Gastroesophageal sphincter (tissue), 4 donors: ENCODE measurements at regions not wholly inside any gene's neighbourhood (a gene's known extent, or its start where the extent isn't known, plus 50 kb on each side); places are given as distances from the start of the nearest gene placed in this dataset.

Source experiments
- ATAC-seq: fragments of 150-250 bp; one replicate; pipeline ENCODE4 v1.9.1; 2016; ENCODE audit warnings: mild to moderate bottlenecking, moderate library complexity
- H3K27ac ChIP-seq, 4 donors: fragments of 200-600 bp; sonication (generic) in 3 of 4; 1 replicate in 3 of 4; 2 replicates in 1 of 4; pipeline ENCODE4 v1.5.1; 2016 to 2019
- H3K27me3 ChIP-seq: fragments of 200-600 bp; sonication (generic); one replicate; pipeline ENCODE4 v1.5.1; 2019
- H3K36me3 ChIP-seq, 2 donors: fragments of 200-600 bp; sonication (generic); one replicate each; pipeline ENCODE4 v1.5.1; 2019; ENCODE audit warnings: control low read depth in 1 of 2
- H3K4me1 ChIP-seq, 3 donors: fragments of 200-600 bp; sonication (generic); 1 replicate in 2 of 3; 2 replicates in 1 of 3; pipeline ENCODE4 v1.5.1; 2016 to 2019; ENCODE audit warnings: control low read depth in 2 of 3
- H3K4me3 ChIP-seq, 2 donors: fragments of 200-600 bp; sonication (generic); one replicate each; pipeline ENCODE4 v1.5.1; 2019; ENCODE audit warnings: mild to moderate bottlenecking in 1 of 2, moderate library complexity in 1 of 2
- H3K9me3 ChIP-seq, 3 donors: fragments of 200-600 bp; sonication (generic); one replicate each; pipeline ENCODE4 v1.5.1; 2017 to 2019; ENCODE audit warnings: control low read depth in 2 of 3
- CTCF ChIP-seq, 4 experiments: fragments of 200-600 bp in 2 of 4; fragments of 450-650 bp in 2 of 4; sonication (generic) in 1 of 4; IDR thresholded peaks; one replicate each; pipeline ENCODE4 v1.5.1; 2017 to 2019; ENCODE audit warnings: antibody characterized with exemption in 4 of 4, mild to moderate bottlenecking in 2 of 4, moderate library complexity in 2 of 4
- EP300 ChIP-seq: sonication (generic); formaldehyde crosslinking; IDR thresholded peaks from one replicate; pipeline ENCODE4 v1.6.1; 2017; ENCODE audit warnings: antibody characterized with exemption, mild to moderate bottlenecking
- POLR2A ChIP-seq, 2 donors: fragments of 450-650 bp; IDR thresholded peaks; one replicate each; pipeline ENCODE4 v1.6.1; 2017; ENCODE audit warnings: antibody characterized with exemption in 2 of 2, mild to moderate bottlenecking in 2 of 2, moderate library complexity in 1 of 2
- POLR2AphosphoS5 ChIP-seq: sonication (generic); formaldehyde crosslinking; IDR thresholded peaks from one replicate; pipeline ENCODE4 v1.6.1; 2017; ENCODE audit warnings: antibody characterized with exemption
- WGBS, 2 donors: methylation state at CpG; one replicate each; pipeline ENCODE4 v1.1.5; 2018; ENCODE audit warnings: low coverage in 1 of 2; 5-methylcytosine and 5-hydroxymethylcytosine counted together

- no peak for ATAC-seq
- no peak for TF ChIP-seq EP300
- TF ChIP-seq CTCF (IDR thresholded peaks at IDR 0.05), result no peak
- no peak for TF ChIP-seq POLR2A (IDR thresholded peaks at IDR 0.05)
- TF ChIP-seq POLR2AphosphoS5, result no peak
Measured at GRCh38 chrX:140447150-140447549, 57.7 kb downstream of the SOX3 start.

GRCh38 chrX:140440876-140441275, 64.0 kb downstream of the SOX3 start:
- H3K27ac ChIP-seq, result no peak overlapping the region
- no peaks in the 10 kb centered on the region for H3K36me3 ChIP-seq
- no peaks in the 10 kb centered on the region for H3K27me3 ChIP-seq
- H3K9me3 ChIP-seq, result no peaks in the 10 kb centered on the region
- no peak for TF ChIP-seq EP300
- TF ChIP-seq POLR2AphosphoS5, result no peak
- no peak for TF ChIP-seq CTCF (IDR thresholded peaks at IDR 0.05)
- no peak for TF ChIP-seq POLR2A (IDR thresholded peaks at IDR 0.05)
- no peaks in the 10 kb centered on the region for H3K4me1 ChIP-seq
- no peak for ATAC-seq
- H3K4me3 ChIP-seq, result no peak overlapping the region
- WGBS, 2 donors, result 0 to 27% methylated on average over 1 to 4 of the region's 8 CpGs

More at GRCh38 chrX:140447150-140447549, 57.7 kb downstream of the SOX3 start:
- Histone ChIP-seq H3K36me3 (no peaks in the 10 kb centered on the region), H3K9me3 (no peaks in the 10 kb centered on the region), H3K4me3 (no peak overlapping the region), H3K27ac (no peak overlapping the region), H3K27me3 (no peaks in the 10 kb centered on the region), H3K4me1 (no peaks in the 10 kb centered on the region)
- WGBS, 2 donors, result 91% methylated on average over 1 of the region's 1 CpG; no CpG with 5 or more reads in 1 of the 2 donors

GRCh38 chrX:140439476-140439875, 65.4 kb downstream of the SOX3 start:
- no peak for ATAC-seq
- H3K4me1 ChIP-seq, result no peaks in the 10 kb centered on the region
- H3K9me3 ChIP-seq, result no peaks in the 10 kb centered on the region
- H3K27me3 ChIP-seq, result no peaks in the 10 kb centered on the region
- no peak overlapping the region for H3K27ac ChIP-seq
- TF ChIP-seq POLR2A (IDR thresholded peaks at IDR 0.05) (no peak), EP300 (no peak), POLR2AphosphoS5 (no peak), CTCF (IDR thresholded peaks at IDR 0.05) (no peak)
- peak overlapping the region in 1 of 2 donors; percentile 29 for H3K4me3 ChIP-seq
- WGBS, 2 donors, result 12% methylated on average over 4 of the region's 35 CpGs; no CpG with 5 or more reads in 1 of the 2 donors
- H3K36me3 ChIP-seq, result no peaks in the 10 kb centered on the region

- Histone ChIP-seq H3K27ac (no peak overlapping the region), H3K4me1 (peaks cover 0 to 20% (median 0%) of the 10 kb centered on the region in 3 donors), H3K4me3 (no peak overlapping the region), H3K27me3 (no peaks in the 10 kb centered on the region), H3K9me3 (no peaks in the 10 kb centered on the region), H3K36me3 (no peaks in the 10 kb centered on the region)
- TF ChIP-seq POLR2A (IDR thresholded peaks at IDR 0.05) (no peak), POLR2AphosphoS5 (no peak), CTCF (IDR thresholded peaks at IDR 0.05) (no peak), EP300 (no peak)
- 0 to 47% methylated on average over 1 to 2 of the region's 2 CpGs for WGBS, 2 donors
- no peak for ATAC-seq
Measured at GRCh38 chrX:140434347-140434746, 70.5 kb downstream of the SOX3 start.

GRCh38 chrX:140433582-140433981, 71.3 kb downstream of the SOX3 start:
- 14 to 34% methylated on average over 1 to 4 of the region's 4 CpGs for WGBS, 2 donors
- no peak for ATAC-seq

More at GRCh38 chrX:140433582-140433981, 71.3 kb downstream of the SOX3 start:
- no peak for TF ChIP-seq CTCF (IDR thresholded peaks at IDR 0.05)
- TF ChIP-seq EP300, result no peak
- peak; percentile 65 for TF ChIP-seq POLR2AphosphoS5
- no peak for TF ChIP-seq POLR2A (IDR thresholded peaks at IDR 0.05)
- no peak overlapping the region for H3K4me3 ChIP-seq
- no peaks in the 10 kb centered on the region for H3K36me3 ChIP-seq
- H3K9me3 ChIP-seq, result no peaks in the 10 kb centered on the region
- peaks cover 0 to 20% (median 0%) of the 10 kb centered on the region in 3 donors for H3K4me1 ChIP-seq
- no peaks in the 10 kb centered on the region for H3K27me3 ChIP-seq
- H3K27ac ChIP-seq, result no peak overlapping the region
